SK-N-SH treated with all-trans-retinoic acid at 6 μM for 48 hours (cell line): ENCODE measurements at regions not wholly inside any gene's neighbourhood (a gene's known extent, or its start where the extent isn't known, plus 50 kb on each side); places are given as distances from the start of the nearest gene placed in this dataset.

Experiments used
- ATAC-seq: fragments of 200-7000 bp; cut with Tn5 transposase; 3 replicates; pipeline ENCODE4 v1.9.1; 2020; ENCODE audit warnings: mild to moderate bottlenecking, moderate library complexity
- ARNTL ChIP-seq: fragments of 450-650 bp; formaldehyde crosslinking; IDR thresholded peaks from 2 replicates; pipeline ENCODE4 v1.5.0; 2020; ENCODE audit warnings: low read depth, mild to moderate bottlenecking, moderate library complexity, borderline replicate concordance
- BACH2 ChIP-seq: fragments of 250-450 bp; sonication (Bioruptor Pico); IDR thresholded peaks from 2 replicates; pipeline ENCODE4 v1.9.0; 2021; ENCODE audit warnings: mild to moderate bottlenecking, borderline replicate concordance
- CREB5 ChIP-seq: fragments of 250-450 bp; sonication (Bioruptor Pico); IDR thresholded peaks from 2 replicates; pipeline ENCODE4 v1.5.1; 2020; ENCODE audit warnings: low read depth, mild to moderate bottlenecking, moderate library complexity
- CSDC2 ChIP-seq: fragments of 250-450 bp; sonication (Bioruptor Pico); IDR thresholded peaks from 2 replicates; pipeline ENCODE4 v1.5.0; 2020; ENCODE audit warnings: mild to moderate bottlenecking, moderate library complexity
- CSRNP3 ChIP-seq: fragments of 250-450 bp; sonication (Bioruptor Pico); IDR thresholded peaks from 2 replicates; pipeline ENCODE4 v1.5.1; 2021; ENCODE audit warnings: mild to moderate bottlenecking, moderate library complexity
- ESRRG ChIP-seq: fragments of 250-450 bp; sonication (Bioruptor Pico); IDR thresholded peaks from 2 replicates; pipeline ENCODE4 v1.6.1; 2021; ENCODE audit warnings: mild to moderate bottlenecking
- GLIS3 ChIP-seq: fragments of 250-450 bp; sonication (Bioruptor Pico); IDR thresholded peaks from 2 replicates; pipeline ENCODE4 v1.5.0; 2020; ENCODE audit warnings: mild to moderate bottlenecking, moderate library complexity
- ISL1 ChIP-seq: fragments of 250-450 bp; sonication (Bioruptor Pico); IDR thresholded peaks from 2 replicates; pipeline ENCODE4 v2.1.2; 2022; ENCODE audit warnings: mild to moderate bottlenecking, moderate library complexity
- OSR1 ChIP-seq: fragments of 250-450 bp; sonication (Bioruptor Pico); IDR thresholded peaks from 2 replicates; pipeline ENCODE4 v1.8.0; 2022; ENCODE audit warnings: moderate library complexity, mild to moderate bottlenecking, inconsistent platforms
- PATZ1 ChIP-seq: fragments of 250-450 bp; sonication (Bioruptor Pico); IDR thresholded peaks from 2 replicates; pipeline ENCODE4 v1.8.0; 2020; ENCODE audit warnings: mild to moderate bottlenecking, moderate library complexity, borderline replicate concordance
- PPARA ChIP-seq: fragments of 250-450 bp; sonication (Bioruptor Pico); IDR thresholded peaks from 2 replicates; pipeline ENCODE4 v1.5.0; 2020; ENCODE audit warnings: mild to moderate bottlenecking, borderline replicate concordance
- RARB ChIP-seq: fragments of 250-450 bp; sonication (Bioruptor Pico); IDR thresholded peaks from 2 replicates; pipeline ENCODE4 v1.8.0; 2021; ENCODE audit warnings: mild to moderate bottlenecking, moderate library complexity
- SNAI2 ChIP-seq: fragments of 250-450 bp; sonication (Bioruptor Pico); IDR thresholded peaks from 2 replicates; pipeline ENCODE4 v1.5.0; 2020; ENCODE audit warnings: mild to moderate bottlenecking, moderate library complexity
- TCF4 ChIP-seq: fragments of 250-450 bp; sonication (Bioruptor Pico); IDR thresholded peaks from 2 replicates; pipeline ENCODE4 v1.8.0; 2021; ENCODE audit warnings: mild to moderate bottlenecking, moderate library complexity, borderline replicate concordance
- TOX ChIP-seq: fragments of 250-450 bp; sonication (Bioruptor Pico); IDR thresholded peaks from 2 replicates; pipeline ENCODE4 v1.8.0; 2021; ENCODE audit warnings: mild to moderate bottlenecking, moderate library complexity, borderline replicate concordance
- TSHZ2 ChIP-seq: fragments of 250-450 bp; sonication (Bioruptor Pico); IDR thresholded peaks from 2 replicates; pipeline ENCODE4 v1.5.0; 2020; ENCODE audit warnings: mild to moderate bottlenecking, moderate library complexity
- ZC3H10 ChIP-seq: fragments of 250-450 bp; sonication (Bioruptor Pico); IDR thresholded peaks from 2 replicates; pipeline ENCODE4 v1.5.1; 2021; ENCODE audit warnings: mild to moderate bottlenecking, moderate library complexity
- ZFP3 ChIP-seq: fragments of 250-450 bp; sonication (Bioruptor Pico); IDR thresholded peaks from 2 replicates; pipeline ENCODE4 v1.5.0; 2020; ENCODE audit warnings: mild to moderate bottlenecking, moderate library complexity
- ZFP30 ChIP-seq: fragments of 450-650 bp; formaldehyde crosslinking; IDR thresholded peaks from 2 replicates; pipeline ENCODE4 v1.5.0; 2022; ENCODE audit warnings: mild to moderate bottlenecking, moderate library complexity
- ZNF565 ChIP-seq: fragments of 450-650 bp; formaldehyde crosslinking; conservative IDR thresholded peaks from 2 replicates; pipeline ENCODE4 v1.5.0; 2020; ENCODE audit warnings: low read depth, mild to moderate bottlenecking, moderate library complexity
- ZNF70 ChIP-seq: fragments of 450-650 bp; formaldehyde crosslinking; IDR thresholded peaks from 2 replicates; pipeline ENCODE4 v1.5.0; 2020; ENCODE audit warnings: mild to moderate bottlenecking, moderate library complexity
- ZNF8 ChIP-seq: fragments of 450-650 bp; formaldehyde crosslinking; IDR thresholded peaks from 2 replicates; pipeline ENCODE4 v1.5.0; 2020; ENCODE audit warnings: mild to moderate bottlenecking, moderate library complexity
- TF ChIP-seq, protein P1 (sequence below): fragments of 250-450 bp; sonication (Bioruptor Pico); IDR thresholded peaks from 2 replicates; pipeline ENCODE4 v1.8.0; 2021; ENCODE audit warnings: low read depth, mild to moderate bottlenecking, moderate library complexity, borderline replicate concordance

GRCh38 chr1:218659911-218660677, 315.0 kb downstream of the TGFB2 start:
- TF ChIP-seq GLIS3 (peak; percentile 86; the same call in 1 of the 2 replicates), ZC3H10 (CRISPR knock-in tag) (0 out of 2 replicates have a peak, but pooled peaks have one; percentile 60), ISL1 (CRISPR knock-in tag) (peak; percentile 94), TOX (CRISPR knock-in tag) (no peak), RARB (0 out of 2 replicates have a peak, but pooled peaks have one; percentile 8), CSRNP3 (CRISPR knock-in tag) (no peak), ZNF8 (CRISPR knock-in tag) (no peak)
- TF ChIP-seq, protein P1, sequence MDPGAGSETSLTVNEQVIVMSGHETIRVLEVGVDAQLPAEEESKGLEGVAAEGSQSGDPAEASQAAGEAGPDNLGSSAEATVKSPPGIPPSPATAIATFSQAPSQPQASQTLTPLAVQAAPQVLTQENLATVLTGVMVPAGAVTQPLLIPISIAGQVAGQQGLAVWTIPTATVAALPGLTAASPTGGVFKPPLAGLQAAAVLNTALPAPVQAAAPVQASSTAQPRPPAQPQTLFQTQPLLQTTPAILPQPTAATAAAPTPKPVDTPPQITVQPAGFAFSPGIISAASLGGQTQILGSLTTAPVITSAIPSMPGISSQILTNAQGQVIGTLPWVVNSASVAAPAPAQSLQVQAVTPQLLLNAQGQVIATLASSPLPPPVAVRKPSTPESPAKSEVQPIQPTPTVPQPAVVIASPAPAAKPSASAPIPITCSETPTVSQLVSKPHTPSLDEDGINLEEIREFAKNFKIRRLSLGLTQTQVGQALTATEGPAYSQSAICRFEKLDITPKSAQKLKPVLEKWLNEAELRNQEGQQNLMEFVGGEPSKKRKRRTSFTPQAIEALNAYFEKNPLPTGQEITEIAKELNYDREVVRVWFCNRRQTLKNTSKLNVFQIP (CRISPR knock-in tag), result peak; percentile 86; the same call in 1 of the 2 replicates
- ATAC-seq, result peak; percentile 84

DNA sequence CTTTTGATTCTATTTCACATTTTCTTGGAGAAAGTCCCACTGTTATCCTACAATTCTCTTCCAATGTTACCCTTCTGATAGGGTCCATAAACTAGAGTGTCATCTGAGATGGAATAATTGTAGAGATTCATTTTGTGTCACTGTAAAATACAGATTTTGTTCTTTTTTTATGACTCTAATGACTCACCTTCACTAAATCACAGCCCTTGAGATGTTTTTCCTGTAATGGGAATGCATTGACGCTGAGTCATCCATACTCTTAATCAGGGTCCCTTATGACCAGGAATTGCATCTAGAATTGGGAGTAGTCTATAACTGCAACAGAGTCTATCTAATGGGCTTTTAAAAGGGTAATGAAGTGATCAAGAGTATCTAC, 315.5 kb downstream of the TGFB2 start:
- ATAC-seq, result peak; percentile 8
- TF ChIP-seq ZFP3 (CRISPR knock-in tag), result no peak
- TF ChIP-seq PATZ1 (CRISPR knock-in tag), result no peak; the same call in 1 of the 2 replicates
- peak; percentile 93; the same call in 1 of the 2 replicates for TF ChIP-seq ZC3H10 (CRISPR knock-in tag)
- no peak for TF ChIP-seq ESRRG (CRISPR knock-in tag)
- TF ChIP-seq GLIS3, result no peak
- TF ChIP-seq TSHZ2 (CRISPR knock-in tag), result no peak
- TF ChIP-seq SNAI2, result no peak
- no peak for TF ChIP-seq ZNF565 (CRISPR knock-in tag)
- no peak for TF ChIP-seq PPARA (CRISPR knock-in tag)
- no peak for TF ChIP-seq CSRNP3 (CRISPR knock-in tag)
- TF ChIP-seq OSR1 (CRISPR knock-in tag), result no peak
- no peak for TF ChIP-seq CREB5 (CRISPR knock-in tag)
- TF ChIP-seq, protein P1 (CRISPR knock-in tag), result 0 out of 2 replicates have a peak, but pooled peaks have one; percentile 61
- TF ChIP-seq ZNF70 (CRISPR knock-in tag), result no peak
- peak; percentile 95 for TF ChIP-seq TOX (CRISPR knock-in tag)
- no peak for TF ChIP-seq ZFP30 (CRISPR knock-in tag)
- TF ChIP-seq CSDC2 (CRISPR knock-in tag), result no peak
- TF ChIP-seq ZNF8 (CRISPR knock-in tag), result no peak
- TF ChIP-seq RARB, result 0 out of 2 replicates have a peak, but pooled peaks have one; percentile 7
- no peak for TF ChIP-seq BACH2 (CRISPR knock-in tag)
- no peak for TF ChIP-seq ISL1 (CRISPR knock-in tag)
- no peak for TF ChIP-seq ARNTL
- no peak for TF ChIP-seq TCF4
